Pancreas (tissue), 10 donors: ENCODE measurements at regions not wholly inside any gene's neighbourhood (a gene's known extent, or its start where the extent isn't known, plus 50 kb on each side); places are given as distances from the start of the nearest gene placed in this dataset.

Experiments
- ATAC-seq, 4 donors: fragments of 200-7000 bp; cut with Tn5 transposase; one replicate each; pipeline versions ENCODE4 v1.8.0 to v1.9.1; 2020; ENCODE audit warnings: mild to moderate bottlenecking in 4 of 4, moderate library complexity in 4 of 4
- DNase-seq, 6 donors: peaks; one replicate each; pipeline ENCODE4 v3.0.0-alpha.2; 2020
- FAIRE-seq: peaks from 2 replicates; lab custom pipeline; 2012; peaks lifted over from hg19 to GRCh38; lab: Jason Lieb, UNC
- H3K27ac ChIP-seq, 4 donors: fragments of 200-600 bp; sonication (generic); 1 replicate in 3 of 4; 2 replicates in 1 of 4; pipeline versions ENCODE4 v1.5.0 to v1.8.0; 2020
- H3K27me3 ChIP-seq, 4 donors: fragments of 200-600 bp; one replicate each; pipeline ENCODE4 v1.8.0; 2021
- H3K36me3 ChIP-seq, 3 donors: fragments of 200-600 bp; sonication (generic) in 1 of 3; one replicate each; pipeline versions ENCODE4 v1.5.0 to v1.8.0; 2020 to 2021
- H3K4me1 ChIP-seq, 3 donors: fragments of 200-600 bp; one replicate each; pipeline ENCODE4 v1.8.0; 2021
- H3K4me3 ChIP-seq, 4 donors: fragments of 200-600 bp; sonication (generic) in 2 of 4; one replicate each; pipeline versions ENCODE4 v1.5.0 to v1.8.0; 2020 to 2021
- H3K9me3 ChIP-seq, 4 donors: fragments of 200-600 bp; one replicate each; pipeline ENCODE4 v1.8.0; 2021
- WGBS, 2 donors: extraction: QIAGEN DNeasy Blood & Tissue Kit; methylation state at CpG; one replicate each; pipeline ENCODE4 v1.1.7; 2013; 5-methylcytosine and 5-hydroxymethylcytosine counted together
- intact Hi-C, 3 donors: fragments of 100-400 bp; cut with DNase I; formaldehyde crosslinking; loops; one replicate each; pipeline versions ENCODE4 v1.11.1 to v1.14.2; 2022
- TF ChIP-seq, protein P1 (sequence below), 4 donors: fragments of 200-600 bp; sonication (generic) in 3 of 4; IDR thresholded peaks; one replicate each; pipeline versions ENCODE4 v1.5.0 to v1.8.0; 2021; ENCODE audit warnings: antibody characterized with exemption in 4 of 4
- donor health status: healthy with polysubstance abuse.
- donor health status: DM: no; HTN: no; CAD: no; lungs with moderate emphysema.
- donor health status: DM: no; HTN: no; CAD: no.
- donor health status: control.
- donor health status: control.
- donor health status: Bipolar disorder and iron deficiency.
- donor health status: DM: yes; HTN: yes; CAD: no.
- donor health status: DM: no; HTN: no; CAD: no.
- donor health status: DM: no; HTN: no; CAD: no.
- donor health status: DM: yes; HTN: yes; CAD: no.

DNA sequence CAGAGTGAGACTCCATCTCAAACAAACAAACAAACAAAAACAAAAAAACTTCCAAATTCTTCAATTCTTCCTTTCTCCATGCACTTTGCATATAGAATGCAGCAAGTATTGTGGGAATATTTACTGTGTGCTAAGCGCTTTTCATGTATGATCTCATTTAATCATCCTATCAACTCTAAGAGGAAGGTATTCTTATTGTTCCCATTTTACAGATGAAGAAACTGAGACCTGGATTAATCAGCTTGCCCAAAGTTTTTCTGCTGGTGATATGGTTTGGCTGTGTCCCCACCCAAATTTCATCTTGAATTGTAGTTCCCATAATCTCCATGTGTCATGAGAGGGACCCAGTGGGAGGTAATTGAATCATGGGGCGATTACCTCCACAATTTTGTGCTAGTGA, 56.6 kb upstream of the KCNG1 start:
- peaks cover 0 to 4% (median 2%) of the 10 kb centered on the region in 4 donors for H3K27me3 ChIP-seq
- H3K27ac ChIP-seq, result no peak overlapping the region

DNA sequence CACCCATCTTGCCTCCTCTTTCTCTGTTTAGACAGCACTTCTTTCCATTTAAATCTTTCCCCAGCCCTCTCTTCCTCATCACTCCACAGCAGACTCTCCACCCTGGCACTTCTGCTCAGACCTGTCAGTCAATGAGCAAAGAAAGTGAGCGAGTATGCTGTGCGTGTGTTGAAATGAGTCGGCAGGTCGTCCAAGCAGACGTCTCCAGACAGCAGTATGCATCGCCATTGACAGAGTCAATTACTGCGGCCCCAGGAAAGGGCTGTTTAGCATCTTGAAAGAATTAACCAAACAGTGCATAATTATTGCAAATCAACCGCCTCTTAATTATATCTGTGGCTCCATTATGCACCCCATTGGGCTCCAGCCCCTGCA, 54.8 kb upstream of the KCNG1 start:
- no peaks in the 10 kb centered on the region for H3K9me3 ChIP-seq
- no peak for DNase-seq
- 29 to 33% methylated on average over 8 of the region's 8 CpGs for WGBS, 2 donors
- no peaks in the 10 kb centered on the region for H3K4me1 ChIP-seq
- H3K27ac ChIP-seq, result no peak overlapping the region
- intact Hi-C loops, result no loop called here
- no peak for FAIRE-seq
- H3K36me3 ChIP-seq, result no peaks in the 10 kb centered on the region
- peaks cover 0 to 4% (median 0%) of the 10 kb centered on the region in 4 donors for H3K27me3 ChIP-seq
- TF ChIP-seq, protein P1, sequence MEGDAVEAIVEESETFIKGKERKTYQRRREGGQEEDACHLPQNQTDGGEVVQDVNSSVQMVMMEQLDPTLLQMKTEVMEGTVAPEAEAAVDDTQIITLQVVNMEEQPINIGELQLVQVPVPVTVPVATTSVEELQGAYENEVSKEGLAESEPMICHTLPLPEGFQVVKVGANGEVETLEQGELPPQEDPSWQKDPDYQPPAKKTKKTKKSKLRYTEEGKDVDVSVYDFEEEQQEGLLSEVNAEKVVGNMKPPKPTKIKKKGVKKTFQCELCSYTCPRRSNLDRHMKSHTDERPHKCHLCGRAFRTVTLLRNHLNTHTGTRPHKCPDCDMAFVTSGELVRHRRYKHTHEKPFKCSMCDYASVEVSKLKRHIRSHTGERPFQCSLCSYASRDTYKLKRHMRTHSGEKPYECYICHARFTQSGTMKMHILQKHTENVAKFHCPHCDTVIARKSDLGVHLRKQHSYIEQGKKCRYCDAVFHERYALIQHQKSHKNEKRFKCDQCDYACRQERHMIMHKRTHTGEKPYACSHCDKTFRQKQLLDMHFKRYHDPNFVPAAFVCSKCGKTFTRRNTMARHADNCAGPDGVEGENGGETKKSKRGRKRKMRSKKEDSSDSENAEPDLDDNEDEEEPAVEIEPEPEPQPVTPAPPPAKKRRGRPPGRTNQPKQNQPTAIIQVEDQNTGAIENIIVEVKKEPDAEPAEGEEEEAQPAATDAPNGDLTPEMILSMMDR (IDR thresholded peaks at IDR 0.05), result no peak
- ATAC-seq, result no peak
- no peak overlapping the region for H3K4me3 ChIP-seq

More for the DNA sequence above, 56.6 kb upstream of the KCNG1 start:
- Histone ChIP-seq H3K36me3 (no peaks in the 10 kb centered on the region), H3K4me1 (no peaks in the 10 kb centered on the region), H3K9me3 (no peaks in the 10 kb centered on the region), H3K4me3 (no peak overlapping the region)
- no peak for FAIRE-seq
- TF ChIP-seq, protein P1 (IDR thresholded peaks at IDR 0.05), result no peak
- 80 to 90% methylated on average over 2 of the region's 2 CpGs for WGBS, 2 donors
- intact Hi-C loops, result no loop called here
- no peak for ATAC-seq
- no peak for DNase-seq

DNA sequence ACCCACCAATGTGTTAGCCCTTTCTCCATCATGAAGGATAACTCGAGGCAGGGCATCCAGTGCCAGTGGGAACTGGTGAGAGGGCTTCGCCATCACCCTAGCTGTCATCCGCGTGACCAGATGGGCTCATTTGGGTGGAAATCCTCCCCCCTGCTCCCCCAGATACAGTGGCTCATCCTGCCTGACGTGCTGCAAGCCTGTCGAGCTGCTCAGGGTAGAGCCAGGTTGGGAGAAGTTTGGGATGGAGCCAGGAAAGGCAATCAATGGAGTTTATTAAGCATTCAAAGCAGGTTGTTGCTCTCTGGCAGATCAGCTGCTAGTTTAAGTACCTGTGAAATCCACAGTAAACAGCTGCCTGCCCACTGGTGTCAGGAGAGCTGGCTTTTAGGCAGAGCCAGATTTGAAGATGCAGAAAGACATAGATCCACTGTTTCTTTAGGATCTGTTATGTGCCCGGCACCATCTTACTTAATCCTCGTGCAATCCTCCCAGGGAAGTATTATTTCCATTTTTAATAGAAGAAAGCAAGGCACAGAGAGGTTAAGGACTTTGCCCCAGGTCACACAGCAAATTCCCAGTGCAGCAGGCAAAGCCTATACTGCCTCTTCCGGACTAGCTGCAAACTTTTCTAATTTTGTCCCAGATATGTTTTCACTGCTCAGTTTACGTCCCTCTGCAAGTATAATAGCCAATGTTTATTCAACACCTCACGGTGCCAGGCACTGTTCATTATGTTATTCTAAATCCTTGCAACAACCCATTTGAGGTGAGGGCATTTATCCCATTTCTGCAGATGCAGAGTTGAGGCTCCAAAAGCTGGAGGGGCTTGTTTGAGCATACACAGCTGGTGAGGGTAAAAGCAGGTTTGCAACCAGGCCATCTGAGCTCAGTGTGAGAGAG, 54.1 kb upstream of the KCNG1 start:
- no peak for FAIRE-seq
- WGBS, 2 donors, result 24 to 29% methylated on average over 10 to 11 of the region's 11 CpGs
- intact Hi-C loops, result no loop called here

DNA sequence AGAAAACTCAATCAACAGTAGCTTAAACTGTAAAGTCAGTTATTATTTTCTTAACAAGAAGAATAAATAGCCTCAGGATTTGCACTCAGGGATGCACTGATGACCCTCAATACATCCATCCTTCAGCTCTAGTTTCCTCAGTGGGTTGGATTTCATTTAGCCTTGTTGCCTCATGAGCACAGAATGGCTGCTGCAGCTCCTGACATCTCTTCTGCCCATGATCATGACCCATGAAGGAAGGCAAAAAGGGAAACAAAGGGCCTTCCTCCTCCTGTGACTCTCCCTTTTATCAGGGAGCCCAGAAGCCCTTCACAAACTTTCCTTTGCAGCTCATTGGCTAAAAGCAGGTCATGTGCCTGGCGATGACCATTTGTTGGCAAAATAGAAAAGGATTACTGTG, 51.2 kb upstream of the KCNG1 start:
- ATAC-seq (no peak), DNase-seq (no peak), FAIRE-seq (no peak)
- no peak overlapping the region for H3K4me3 ChIP-seq
- TF ChIP-seq, protein P1 (IDR thresholded peaks at IDR 0.05), result no peak
- peaks cover 0 to 9% (median 2%) of the 10 kb centered on the region in 4 donors for H3K27me3 ChIP-seq
- intact Hi-C loops, result no loop called here
- no peak overlapping the region for H3K27ac ChIP-seq
- H3K9me3 ChIP-seq, result no peaks in the 10 kb centered on the region
- H3K4me1 ChIP-seq, result no peaks in the 10 kb centered on the region
- H3K36me3 ChIP-seq, result no peaks in the 10 kb centered on the region
- WGBS, 2 donors, result 99 to 100% methylated on average over 1 of the region's 1 CpG

More for the DNA sequence above, 54.1 kb upstream of the KCNG1 start:
- TF ChIP-seq, protein P1 (IDR thresholded peaks at IDR 0.05), result no peak
- no peaks in the 10 kb centered on the region for H3K4me1 ChIP-seq
- H3K27me3 ChIP-seq, result peaks cover 0 to 4% (median 0%) of the 10 kb centered on the region in 4 donors
- no peaks in the 10 kb centered on the region for H3K36me3 ChIP-seq
- no peak overlapping the region for H3K4me3 ChIP-seq
- ATAC-seq (peak in 2 of 4 donors; percentile 23 to 46), DNase-seq (peak in 1 of 6 donors; percentile 11)
- H3K27ac ChIP-seq, result no peak overlapping the region
- H3K9me3 ChIP-seq, result no peaks in the 10 kb centered on the region
